Thoracic aorta (tissue), 2 donors: ENCODE measurements at regions not wholly inside any gene's neighbourhood (a gene's known extent, or its start where the extent isn't known, plus 50 kb on each side); places are given as distances from the start of the nearest gene placed in this dataset.

ENCODE experiments used
- ATAC-seq: fragments of 150-250 bp; one replicate; pipeline ENCODE4 v1.8.0; 2017; ENCODE audit warnings: low read depth; ENCODE audit not compliant: insufficient number of reproducible peaks, low FRiP score
- DNase-seq: peaks from one replicate; pipeline ENCODE4 v3.0.0-alpha.2; 2020; ENCODE audit warnings: low spot score
- H3K27ac ChIP-seq, 2 donors: fragments of 200-600 bp; sonication (generic); 1 replicate in 1 of 2; 2 replicates in 1 of 2; pipeline ENCODE4 v1.5.1; 2016; ENCODE audit warnings: mild to moderate bottlenecking in 2 of 2, moderate library complexity in 2 of 2
- H3K27me3 ChIP-seq: fragments of 200-600 bp; sonication (generic); replicated peaks from 2 replicates; pipeline ENCODE4 v1.6.0; 2016; ENCODE audit warnings: mild to moderate bottlenecking; ENCODE audit not compliant: insufficient read depth
- H3K36me3 ChIP-seq: fragments of 200-600 bp; sonication (generic); one replicate; pipeline ENCODE4 v1.5.1; 2016
- H3K4me1 ChIP-seq, 2 donors: fragments of 200-600 bp; sonication (generic); 1 replicate in 1 of 2; 2 replicates in 1 of 2; pipeline versions ENCODE4 v1.5.1 to v1.6.0; 2016; ENCODE audit warnings: low read depth in 2 of 2, mild to moderate bottlenecking in 1 of 2; ENCODE audit not compliant: control insufficient read depth in 1 of 2
- H3K4me3 ChIP-seq: fragments of 200-600 bp; sonication (generic); 2 replicates; pipeline ENCODE4 v1.5.1; 2016; ENCODE audit warnings: mild to moderate bottlenecking
- H3K9me3 ChIP-seq: fragments of 200-600 bp; sonication (generic); 2 replicates; pipeline ENCODE4 v1.5.1; 2016
- CTCF ChIP-seq: fragments of 200-600 bp; sonication (generic); IDR thresholded peaks from one replicate; pipeline ENCODE4 v1.5.1; 2019; ENCODE audit warnings: antibody characterized with exemption

GRCh38 chr5:86951761-86952160 is 315.9 kb upstream of the RASA1 start:
- Histone ChIP-seq H3K4me1 (no peaks in the 10 kb centered on the region), H3K27me3 (no peaks in the 10 kb centered on the region), H3K9me3 (no peaks in the 10 kb centered on the region), H3K27ac (no peak overlapping the region), H3K36me3 (no peaks in the 10 kb centered on the region), H3K4me3 (no peak overlapping the region)
- ATAC-seq, result no peak
- TF ChIP-seq CTCF, result no peak
- DNase-seq, result no peak

- ATAC-seq, result no peak
- no peak for TF ChIP-seq CTCF
- Histone ChIP-seq H3K4me1 (no peaks in the 10 kb centered on the region), H3K27me3 (no peaks in the 10 kb centered on the region), H3K4me3 (no peak overlapping the region), H3K9me3 (no peaks in the 10 kb centered on the region), H3K36me3 (no peaks in the 10 kb centered on the region), H3K27ac (no peak overlapping the region)
- DNase-seq, result no peak
Measured at GRCh38 chr5:86964889-86965288, 302.8 kb upstream of the RASA1 start.

- Histone ChIP-seq H3K4me1 (no peaks in the 10 kb centered on the region), H3K36me3 (no peaks in the 10 kb centered on the region), H3K27ac (no peak overlapping the region), H3K27me3 (no peaks in the 10 kb centered on the region), H3K9me3 (no peaks in the 10 kb centered on the region), H3K4me3 (peak overlapping the region; percentile 37)
- DNase-seq (no peak), ATAC-seq (no peak)
- peak; percentile 43 for TF ChIP-seq CTCF
Measured at GRCh38 chr5:86968301-86968753, 299.4 kb upstream of the RASA1 start.

GRCh38 chr5:86970361-86970760 is 297.3 kb upstream of the RASA1 start:
- no peak for ATAC-seq
- DNase-seq, result no peak
- no peak overlapping the region for H3K4me3 ChIP-seq
- no peaks in the 10 kb centered on the region for H3K27me3 ChIP-seq
- no peaks in the 10 kb centered on the region for H3K4me1 ChIP-seq
- H3K9me3 ChIP-seq, result no peaks in the 10 kb centered on the region
- H3K36me3 ChIP-seq, result no peaks in the 10 kb centered on the region
- TF ChIP-seq CTCF, result no peak
- H3K27ac ChIP-seq, result no peak overlapping the region

- Histone ChIP-seq H3K27ac (no peak overlapping the region), H3K27me3 (no peaks in the 10 kb centered on the region)
- no peak for TF ChIP-seq CTCF
Measured at GRCh38 chr5:86971034-86971571, 296.6 kb upstream of the RASA1 start.

More at GRCh38 chr5:86971034-86971571, 296.6 kb upstream of the RASA1 start:
- Histone ChIP-seq H3K36me3 (no peaks in the 10 kb centered on the region), H3K4me1 (no peaks in the 10 kb centered on the region), H3K9me3 (no peaks in the 10 kb centered on the region), H3K4me3 (no peak overlapping the region)
- no peak for ATAC-seq
- no peak for DNase-seq
